GM20431 (cell line): ENCODE measurements at regions not wholly inside any gene's neighbourhood (a gene's known extent, or its start where the extent isn't known, plus 50 kb on each side); places are given as distances from the start of the nearest gene placed in this dataset.
"Not testable (repeated sequence)": the region's sequence is repeated elsewhere in the genome, so short reads cannot be mapped to it uniquely, and the experiment has no call there.

Experiments
- in situ Hi-C: fragments of 300-500 bp; cut with MseI, MboI; formaldehyde crosslinking; loops from one replicate; pipeline ENCODE4 v1.15.0; 2020; ENCODE audit warnings: low sequenced_read_pairs; ENCODE audit not compliant: unreplicated experiment

DNA sequence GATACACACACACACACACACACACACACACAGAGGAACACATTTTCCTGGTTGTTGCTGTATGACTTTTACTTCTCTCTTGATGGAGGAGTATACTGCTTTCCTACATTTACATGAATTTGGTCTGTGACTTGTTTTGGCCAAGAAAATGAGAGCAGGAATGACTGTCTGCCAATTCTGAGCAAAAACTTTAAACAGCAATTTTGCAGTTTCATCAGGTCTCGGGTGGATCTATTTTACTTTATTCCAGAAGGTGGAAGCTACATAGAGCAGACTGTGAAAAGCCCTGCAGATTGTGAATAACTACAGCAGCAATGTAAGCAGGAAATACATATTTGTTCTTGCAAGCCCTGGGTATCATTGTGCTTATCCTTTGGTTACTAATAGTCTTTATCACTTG is 1350.0 kb upstream of the EPHA6 start:
- in situ Hi-C loops: no loop called here

DNA sequence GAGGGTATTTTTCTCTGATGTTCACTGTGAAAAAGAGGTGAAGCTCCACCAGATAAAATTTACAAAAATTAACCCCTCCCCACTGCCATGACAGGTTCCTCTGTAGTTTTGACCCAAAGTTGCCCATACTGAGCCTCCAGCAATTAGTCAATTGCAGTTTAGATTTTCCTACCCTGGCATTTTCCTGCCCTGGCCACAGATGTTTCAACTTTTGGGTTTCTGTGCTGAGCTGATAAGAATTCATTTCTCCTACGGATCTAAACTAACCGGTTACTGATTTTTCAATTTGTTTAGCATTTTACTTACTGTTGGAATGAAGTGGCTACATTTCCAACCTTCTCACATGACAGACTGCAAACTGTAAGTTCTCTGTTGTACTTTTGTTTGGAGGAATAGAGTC is 1346.1 kb upstream of the EPHA6 start:
- in situ Hi-C loops: no loop called here

DNA sequence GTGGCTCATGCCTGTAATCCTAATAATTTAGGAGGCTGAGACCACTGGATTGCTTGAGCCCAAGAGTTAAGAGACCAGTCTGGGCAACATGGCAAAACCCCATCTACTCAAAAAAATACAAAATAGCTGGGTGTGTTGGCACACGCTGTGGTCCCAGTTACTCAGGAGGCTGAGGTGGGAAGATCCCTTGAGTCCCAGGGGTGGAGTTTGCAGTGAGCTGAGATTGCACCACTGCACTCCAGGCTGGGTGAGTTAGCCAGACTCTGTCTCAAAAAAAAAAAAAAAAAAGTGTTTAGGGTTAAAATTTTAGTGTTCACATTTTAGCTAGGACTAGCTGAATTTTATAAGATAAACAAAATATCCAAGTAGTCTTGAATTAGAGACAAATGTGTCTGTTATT is 1340.1 kb upstream of the EPHA6 start:
- in situ Hi-C loops: no loop called here

DNA sequence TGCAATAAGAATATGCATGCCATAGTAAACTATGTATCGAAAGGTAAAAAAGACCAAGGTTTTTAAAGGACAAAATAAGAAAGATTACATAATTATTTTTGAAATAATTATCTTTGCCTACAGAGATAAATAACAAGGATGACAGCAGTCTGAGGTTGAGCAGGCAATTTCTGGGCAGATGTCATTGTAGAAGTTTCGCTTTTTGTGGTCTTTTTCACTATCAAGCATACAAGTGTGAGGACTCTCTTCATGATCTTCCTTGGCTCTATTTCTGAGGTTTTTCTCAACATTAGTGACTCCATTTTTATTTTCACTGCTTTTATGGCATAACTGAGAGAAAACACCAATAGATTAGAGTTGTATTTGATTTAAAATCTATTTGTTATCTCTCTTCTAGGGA is 1337.9 kb upstream of the EPHA6 start:
- in situ Hi-C loops: no loop called here

DNA sequence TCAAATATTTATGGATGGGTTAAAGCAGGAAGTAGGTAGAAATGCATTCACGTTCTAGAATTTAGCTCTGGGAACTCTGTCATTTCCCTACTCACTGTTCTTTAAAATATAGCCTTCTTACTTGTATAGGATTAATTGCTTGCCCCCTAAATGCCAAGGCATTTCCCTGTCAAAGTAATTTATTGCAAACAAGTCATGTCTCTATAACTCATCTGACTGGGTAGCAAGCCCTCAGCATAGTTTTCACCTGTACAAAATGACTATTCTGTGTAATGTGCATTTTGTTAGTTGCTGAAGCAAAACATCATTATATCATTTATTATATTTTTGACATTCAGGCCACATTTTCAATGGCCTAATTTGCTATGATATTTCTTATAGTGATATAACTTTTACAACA is 1308.2 kb upstream of the EPHA6 start:
- in situ Hi-C loops: no loop called here

DNA sequence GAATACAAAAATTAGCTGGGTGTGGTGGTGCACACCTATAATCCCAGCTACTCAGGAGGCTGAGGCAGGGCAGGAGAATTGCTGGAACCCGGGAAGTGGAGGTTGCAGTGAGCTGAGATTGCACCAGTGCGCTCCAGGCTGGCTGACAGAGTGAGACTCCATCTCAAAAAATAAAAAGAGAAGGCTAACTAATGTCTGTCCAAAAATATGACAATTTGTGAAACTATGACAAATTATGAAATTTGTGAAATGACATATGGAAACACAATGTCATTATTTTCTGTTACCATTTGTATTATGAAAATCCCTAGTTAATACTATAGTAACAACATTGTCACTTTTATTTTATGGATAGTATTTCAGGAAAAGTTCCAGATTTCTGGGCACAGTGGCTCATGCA is 1306.3 kb upstream of the EPHA6 start:
- in situ Hi-C loops: no loop called here

DNA sequence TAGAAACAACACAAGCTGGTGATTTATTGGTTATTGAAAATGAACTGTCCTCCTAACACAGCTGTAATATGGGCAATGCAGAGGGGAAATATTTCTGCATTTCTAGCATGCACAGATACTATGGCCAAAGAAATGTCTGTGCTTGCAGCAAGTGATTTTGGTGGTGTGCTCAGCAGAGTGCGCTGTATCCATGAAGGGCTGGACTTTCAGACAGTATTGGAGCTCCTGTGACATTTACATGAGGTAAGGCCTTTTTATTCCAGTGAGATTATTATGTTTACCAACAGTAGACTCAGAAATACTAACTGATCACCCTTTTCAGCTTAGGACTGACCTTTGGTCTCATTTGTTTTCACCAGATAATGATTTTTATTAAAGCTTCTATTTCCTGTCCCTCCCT is 1302.6 kb upstream of the EPHA6 start:
- in situ Hi-C loops: no loop called here

DNA sequence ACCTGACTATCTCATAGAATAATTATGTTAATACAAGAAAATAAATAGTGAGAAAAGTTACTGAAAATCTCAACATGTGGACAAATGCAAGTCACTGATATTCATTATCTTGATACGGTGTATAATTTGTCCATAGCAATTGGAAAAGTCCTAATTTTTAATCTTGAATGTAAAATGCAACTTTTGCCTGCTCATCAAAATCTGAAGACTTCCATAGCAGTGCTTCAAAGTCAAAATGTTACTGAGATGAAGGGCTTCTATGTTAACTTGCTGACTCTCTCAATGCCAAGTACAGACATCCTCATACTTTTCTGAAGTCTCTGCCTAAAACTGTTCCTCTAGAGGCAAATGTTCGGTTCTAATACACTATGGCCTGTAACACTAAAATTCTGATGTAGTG is 1300.1 kb upstream of the EPHA6 start:
- in situ Hi-C loops: no loop called here

DNA sequence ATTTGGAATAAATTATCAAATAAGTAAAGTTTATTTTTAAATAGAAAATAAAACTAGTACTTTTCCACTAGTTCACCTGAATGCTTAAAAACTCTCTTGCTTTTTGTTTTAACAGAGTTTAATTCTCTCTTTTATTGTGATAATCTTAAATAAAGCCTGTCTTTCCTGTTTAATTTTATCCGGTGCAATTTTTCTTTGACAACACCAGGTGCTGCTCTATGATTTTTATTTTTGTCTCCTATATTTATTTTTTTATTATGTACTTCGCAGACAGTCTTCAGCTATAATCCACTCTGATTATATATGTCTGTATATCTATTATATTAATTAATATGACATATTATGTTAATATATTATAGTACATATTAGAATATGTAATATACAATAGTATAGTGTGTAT is 1293.0 kb upstream of the EPHA6 start:
- in situ Hi-C loops: no loop called here

DNA sequence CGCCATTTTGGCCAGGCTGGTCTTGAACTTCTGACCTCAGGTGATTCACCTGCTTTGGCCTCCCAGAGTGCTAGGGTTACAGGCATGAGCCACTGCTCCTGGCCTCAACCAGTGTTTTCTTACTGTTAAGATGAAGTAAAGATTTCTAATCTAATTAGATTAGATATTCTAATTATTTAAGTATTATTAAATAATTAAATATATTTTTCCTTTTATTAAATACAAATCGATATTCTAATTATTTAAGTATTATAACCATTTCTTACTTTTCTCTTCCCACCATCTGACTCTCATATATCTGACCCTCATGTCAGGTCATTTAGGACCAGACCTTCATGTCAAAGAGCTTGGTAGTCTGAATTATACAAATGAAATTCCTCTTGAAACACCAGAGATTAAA is 1291.9 kb upstream of the EPHA6 start:
- in situ Hi-C loops: no loop called here

DNA sequence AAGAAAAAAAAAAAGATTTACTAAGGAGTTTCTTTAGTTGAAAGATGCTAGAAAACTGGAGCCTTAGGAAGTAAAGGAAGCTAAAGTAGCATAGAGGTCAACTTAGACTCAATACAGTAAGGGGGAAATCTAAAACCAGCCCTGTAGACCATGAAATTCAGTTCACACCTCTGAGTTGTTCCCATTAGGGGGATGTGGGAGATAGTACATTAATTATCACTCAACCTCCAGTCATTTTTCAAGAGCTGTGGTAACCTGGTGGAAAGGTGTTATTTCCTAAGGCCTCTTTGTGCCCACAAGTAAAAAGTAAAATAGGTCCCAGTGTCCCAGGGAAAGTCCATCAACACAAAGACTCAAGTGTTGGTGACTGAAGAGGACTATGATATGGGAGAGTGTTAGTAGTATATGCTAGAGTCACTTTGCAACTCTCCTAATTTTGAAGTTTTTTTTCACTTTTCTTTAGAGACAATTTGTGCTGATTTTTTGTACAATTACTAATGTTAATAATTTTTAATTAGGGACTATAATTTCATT is 1274.4 kb upstream of the EPHA6 start:
- in situ Hi-C loops: no loop called here

DNA sequence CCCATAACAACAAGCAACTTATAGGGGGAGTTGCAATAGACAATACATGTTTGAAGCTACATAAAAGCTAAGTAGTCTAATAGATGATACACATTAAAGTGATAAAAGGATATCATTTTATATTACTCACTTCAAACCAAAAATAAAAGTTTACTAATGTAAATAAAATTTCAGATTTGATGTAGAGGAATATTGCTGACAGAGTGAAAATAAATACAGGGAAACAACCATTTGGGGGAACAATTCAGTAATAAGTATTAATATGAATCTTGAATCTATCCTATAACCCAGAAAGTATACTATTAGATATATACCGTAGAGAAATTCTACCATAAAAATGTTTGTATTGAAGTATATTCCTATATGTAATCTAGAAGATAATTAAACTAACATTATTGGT is 1248.9 kb upstream of the EPHA6 start:
- in situ Hi-C loops: no loop called here

DNA sequence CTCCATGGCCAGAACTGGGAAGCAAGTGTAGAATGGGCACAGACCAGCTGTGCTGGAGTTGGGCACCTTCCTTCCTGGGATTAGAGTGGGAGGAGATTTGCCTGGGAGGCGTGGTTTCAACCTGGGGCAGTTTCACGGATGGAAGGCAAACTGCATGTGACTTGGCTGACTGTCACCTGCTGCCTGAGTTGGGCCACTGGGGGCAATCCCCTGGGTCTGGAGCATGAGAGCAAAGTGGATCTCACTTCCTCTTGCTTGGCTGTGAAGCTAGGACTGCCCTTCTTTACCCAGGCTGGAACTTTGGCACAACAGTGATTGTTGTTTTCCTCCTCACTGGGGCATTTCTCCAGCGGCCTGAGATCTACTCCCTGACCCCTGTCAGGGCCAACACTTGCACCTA is 1247.0 kb upstream of the EPHA6 start:
- in situ Hi-C loops: no loop called here

DNA sequence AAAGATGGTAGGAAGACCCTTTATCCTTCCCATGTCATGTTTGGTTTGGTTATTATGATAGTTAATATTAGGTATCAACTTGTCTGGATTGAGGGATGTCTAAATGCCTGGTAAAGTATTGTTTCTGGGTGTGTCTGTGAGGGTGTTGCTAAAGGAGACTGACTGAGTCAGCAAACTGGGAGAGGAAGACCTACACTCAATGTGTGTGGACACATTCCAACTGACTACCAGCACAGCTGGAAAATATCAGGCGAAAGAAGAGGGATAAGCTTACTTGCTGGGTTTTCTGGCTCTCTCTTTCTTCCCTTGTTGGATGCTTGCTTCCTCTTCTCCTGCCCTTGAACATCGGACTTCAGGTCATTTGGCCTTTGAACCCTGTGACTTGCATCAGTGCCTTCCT is 1227.6 kb upstream of the EPHA6 start:
- in situ Hi-C loops: no loop called here

DNA sequence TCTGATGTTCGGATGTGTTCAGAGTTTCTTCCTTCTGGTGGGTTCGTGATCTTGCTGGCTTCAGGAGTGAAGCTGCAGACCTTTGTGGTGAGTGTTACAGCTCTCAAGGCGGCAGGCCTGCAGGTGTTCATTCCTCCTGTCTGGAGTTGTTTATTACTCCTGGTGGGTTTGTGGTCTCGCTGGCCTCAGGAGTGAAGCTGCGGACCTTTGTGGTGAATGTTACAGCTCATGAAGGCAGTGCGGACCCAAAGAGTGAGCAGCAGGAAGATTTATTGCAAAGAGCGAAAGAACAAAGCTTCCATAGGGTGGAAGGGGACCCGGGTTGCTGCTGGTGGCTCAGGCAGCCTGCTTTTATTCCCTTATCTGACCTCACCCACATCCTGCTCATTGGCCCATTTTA is 1226.8 kb upstream of the EPHA6 start:
- in situ Hi-C loops: not testable (repeated sequence)

DNA sequence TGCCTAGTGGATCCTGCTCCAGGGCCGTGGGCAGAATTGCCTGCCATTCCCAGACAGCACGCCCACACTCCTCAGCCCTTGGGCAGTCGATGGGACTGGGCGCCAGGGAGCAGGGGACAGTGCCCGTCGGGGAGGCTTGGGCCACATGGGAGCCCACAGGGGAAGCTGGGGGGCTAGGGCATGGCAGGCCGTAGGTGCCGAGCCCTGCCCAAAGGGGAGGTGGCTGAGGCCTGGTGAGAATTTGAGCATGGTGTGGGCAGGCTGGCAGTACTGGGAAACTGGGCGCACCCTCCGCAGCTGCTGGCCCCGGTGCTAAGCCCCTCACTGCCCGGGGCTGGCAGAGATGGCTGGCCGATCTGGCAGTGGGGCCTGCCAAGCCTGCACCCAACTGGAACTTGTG is 1225.9 kb upstream of the EPHA6 start:
- in situ Hi-C loops: no loop called here

DNA sequence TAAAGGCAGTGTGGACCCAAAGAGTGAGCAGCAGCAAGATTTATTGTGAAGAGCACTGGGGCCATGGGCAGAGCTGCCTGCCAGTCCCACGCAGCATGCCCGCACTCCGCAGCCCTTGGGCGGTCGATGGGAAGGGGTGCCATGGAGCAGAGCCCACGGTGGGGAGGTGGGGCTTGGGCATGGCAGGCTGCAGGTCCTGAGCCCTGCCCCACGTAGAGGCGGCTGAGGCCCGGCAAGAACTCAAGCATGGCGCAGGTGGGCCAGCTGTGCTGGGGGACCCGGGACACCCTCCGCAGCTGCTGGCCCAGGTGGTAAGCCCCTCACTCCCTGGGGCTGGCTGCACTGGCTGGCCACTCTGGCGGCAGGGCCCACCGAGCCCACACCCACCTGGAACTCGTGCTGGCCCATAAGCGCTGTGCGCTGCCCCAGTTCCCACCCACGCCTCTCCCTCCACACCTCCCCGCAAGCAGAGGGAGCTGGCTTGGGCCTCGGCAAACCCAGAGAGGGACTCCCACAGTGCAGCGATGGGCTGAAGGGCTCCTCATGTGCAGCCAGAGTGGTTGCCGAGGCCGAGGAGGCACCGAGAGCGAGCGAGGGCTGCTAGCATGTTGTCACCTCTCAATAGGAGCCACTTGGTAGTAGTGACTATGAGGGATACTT is 1218.8 kb upstream of the EPHA6 start:
- in situ Hi-C loops: no loop called here

DNA sequence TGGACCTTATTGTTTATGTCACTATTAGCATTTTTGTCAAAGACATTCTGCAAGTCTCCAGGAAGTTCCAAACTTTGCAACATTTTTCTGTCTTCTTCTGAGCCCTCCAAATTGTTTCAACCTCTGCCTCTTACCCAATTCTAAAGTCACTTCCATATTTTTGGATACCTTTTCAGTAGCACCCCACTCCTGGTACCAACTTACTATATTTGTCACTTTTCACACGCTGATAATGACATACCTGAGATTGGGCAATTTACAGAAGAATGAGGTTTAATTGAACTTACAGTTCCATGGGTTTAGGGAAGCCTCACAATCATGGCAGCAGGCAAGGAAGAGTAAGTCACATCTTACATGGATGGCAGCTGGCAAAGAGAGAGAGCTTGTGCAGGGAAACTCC is 1206.5 kb upstream of the EPHA6 start:
- in situ Hi-C loops: no loop called here

DNA sequence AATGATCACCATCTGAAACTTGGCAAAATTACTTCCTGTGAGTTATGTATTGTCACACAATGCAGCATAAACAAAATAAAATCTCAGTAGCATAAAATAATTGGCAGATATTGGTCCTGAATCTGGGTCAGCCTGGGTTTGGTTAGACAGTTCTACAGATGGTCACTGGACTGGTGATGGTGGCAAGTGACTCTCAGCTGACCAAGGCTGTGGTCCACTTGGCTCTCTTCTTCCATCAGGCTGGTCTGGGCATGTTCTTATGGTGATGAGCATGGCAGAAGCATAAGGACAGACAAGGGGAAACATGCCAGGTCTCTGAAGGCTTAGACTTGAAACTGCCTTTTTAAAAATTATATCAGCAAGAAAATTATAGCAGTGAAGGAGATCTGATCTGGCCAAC is 1205.0 kb upstream of the EPHA6 start:
- in situ Hi-C loops: no loop called here

DNA sequence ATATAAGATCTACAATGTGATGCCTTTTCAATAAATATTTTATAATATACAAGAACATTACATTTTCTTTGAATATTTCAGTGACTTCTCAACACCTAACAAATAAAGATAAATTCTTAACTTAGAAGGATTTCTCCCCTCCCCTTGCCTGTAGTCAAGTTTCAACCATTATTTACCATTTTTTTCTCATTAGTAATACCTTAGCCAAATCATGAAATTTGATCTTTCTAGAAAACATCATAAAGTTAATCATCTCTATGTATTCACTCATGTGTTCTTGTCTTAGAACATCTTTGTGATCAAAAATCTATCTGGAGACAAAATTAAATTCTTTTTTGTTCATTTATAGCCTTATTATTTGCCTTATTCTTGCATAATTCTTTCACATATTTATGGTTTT is 1201.8 kb upstream of the EPHA6 start:
- in situ Hi-C loops: no loop called here

DNA sequence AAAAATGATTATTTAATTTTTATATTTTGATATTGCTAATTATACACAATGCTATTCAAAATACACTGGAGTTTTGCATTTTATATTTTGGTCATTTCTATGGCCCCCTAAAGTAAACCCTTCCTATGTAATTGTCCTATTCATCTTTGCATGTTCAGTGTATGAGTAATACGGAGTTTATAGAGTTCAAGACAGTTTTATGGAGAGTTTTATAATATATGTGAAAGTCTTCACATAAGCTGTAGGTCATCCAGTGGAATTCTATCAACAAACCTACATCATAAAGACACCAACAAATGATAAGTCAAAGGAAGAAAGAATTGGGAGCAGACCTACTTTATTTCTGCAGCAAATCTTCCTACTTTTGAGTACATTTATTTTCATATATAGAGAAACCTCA is 1200.4 kb upstream of the EPHA6 start:
- in situ Hi-C loops: no loop called here

DNA sequence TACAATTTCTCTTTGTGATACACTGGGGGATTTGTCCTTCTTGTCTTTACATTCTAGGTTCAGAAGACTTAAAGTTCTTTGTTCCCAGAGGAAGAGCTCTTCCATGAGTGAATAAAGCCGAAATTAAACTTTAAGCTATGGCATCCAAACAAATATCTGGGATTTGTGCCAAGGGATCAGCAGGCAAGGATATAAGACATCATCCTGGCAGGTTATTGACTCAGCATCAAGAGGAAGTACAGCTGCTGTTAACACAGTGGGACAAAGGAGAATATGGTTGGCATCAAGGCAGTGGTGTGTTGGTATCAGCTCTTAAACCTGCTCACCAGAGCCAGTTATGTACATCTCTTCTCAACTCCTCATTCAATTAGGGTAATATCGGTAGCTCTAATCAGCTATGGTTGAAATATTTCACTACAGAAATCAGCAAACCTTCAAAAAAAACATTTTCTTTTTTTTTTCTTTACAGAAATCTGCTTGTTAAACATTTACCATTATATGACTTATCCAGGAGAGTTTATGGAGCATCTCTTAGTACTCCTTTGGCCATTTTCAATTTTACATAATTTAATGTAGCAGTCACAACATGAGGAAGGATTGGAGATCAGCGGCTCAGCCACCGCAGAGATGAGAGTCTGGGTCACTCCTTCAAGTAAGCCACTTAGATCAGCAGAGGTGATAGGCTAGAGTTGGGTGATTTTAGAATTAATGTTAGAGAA is 1198.6 kb upstream of the EPHA6 start:
- in situ Hi-C loops: no loop called here
